Fibroblast of lung (primary cell): ENCODE measurements at regions not wholly inside any gene's neighbourhood (a gene's known extent, or its start where the extent isn't known, plus 50 kb on each side); places are given as distances from the start of the nearest gene placed in this dataset.

ENCODE experiments used
- EZH2 ChIP-seq: IDR thresholded peaks from 2 replicates; pipeline ENCODE4 v1.5.1; 2012; ENCODE audit warnings: low read length, control low read depth, mild to moderate bottlenecking; ENCODE audit errors: missing control alignments
- TF ChIP-seq, protein P1 (sequence below), 2 donors: IDR thresholded peaks in 1 of 2; conservative IDR thresholded peaks in 1 of 2; 1 replicate in 1 of 2; 2 replicates in 1 of 2; pipeline ENCODE4 v1.5.1; 2011 to 2012; ENCODE audit warnings: low read length in 2 of 2, control low read depth in 1 of 2, inconsistent platforms in 1 of 2, low read depth in 1 of 2, mild to moderate bottlenecking in 1 of 2

DNA sequence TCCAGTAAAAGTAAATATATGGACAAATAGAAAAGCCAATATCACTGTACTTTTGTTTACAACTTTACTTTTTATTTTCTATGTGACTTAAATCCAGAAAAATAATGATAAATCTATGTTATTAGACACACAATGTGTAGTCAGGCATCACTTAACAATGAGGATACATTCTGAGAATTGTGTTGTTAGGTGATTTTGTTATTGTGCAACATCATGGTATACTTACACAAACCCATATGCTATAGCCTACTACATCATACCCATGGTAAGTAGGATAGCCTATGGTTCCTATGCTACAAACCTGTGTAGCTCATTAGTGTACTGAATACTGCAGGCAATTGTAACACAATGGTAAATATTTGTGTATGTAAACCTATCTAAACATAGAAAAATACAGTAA is 781.7 kb upstream of the GHITM start:
- TF ChIP-seq, protein P1, sequence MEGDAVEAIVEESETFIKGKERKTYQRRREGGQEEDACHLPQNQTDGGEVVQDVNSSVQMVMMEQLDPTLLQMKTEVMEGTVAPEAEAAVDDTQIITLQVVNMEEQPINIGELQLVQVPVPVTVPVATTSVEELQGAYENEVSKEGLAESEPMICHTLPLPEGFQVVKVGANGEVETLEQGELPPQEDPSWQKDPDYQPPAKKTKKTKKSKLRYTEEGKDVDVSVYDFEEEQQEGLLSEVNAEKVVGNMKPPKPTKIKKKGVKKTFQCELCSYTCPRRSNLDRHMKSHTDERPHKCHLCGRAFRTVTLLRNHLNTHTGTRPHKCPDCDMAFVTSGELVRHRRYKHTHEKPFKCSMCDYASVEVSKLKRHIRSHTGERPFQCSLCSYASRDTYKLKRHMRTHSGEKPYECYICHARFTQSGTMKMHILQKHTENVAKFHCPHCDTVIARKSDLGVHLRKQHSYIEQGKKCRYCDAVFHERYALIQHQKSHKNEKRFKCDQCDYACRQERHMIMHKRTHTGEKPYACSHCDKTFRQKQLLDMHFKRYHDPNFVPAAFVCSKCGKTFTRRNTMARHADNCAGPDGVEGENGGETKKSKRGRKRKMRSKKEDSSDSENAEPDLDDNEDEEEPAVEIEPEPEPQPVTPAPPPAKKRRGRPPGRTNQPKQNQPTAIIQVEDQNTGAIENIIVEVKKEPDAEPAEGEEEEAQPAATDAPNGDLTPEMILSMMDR (conservative IDR thresholded peaks at IDR 0.05 in 1 of 2, IDR thresholded peaks at IDR 0.05 in 1 of 2; ENCODE audit: low read depth in 1 of 2, low read length in 2 of 2) = no peak
- TF ChIP-seq EZH2 = no peak
